ENCODE measurements at regions not wholly inside any gene's neighbourhood (a gene's known extent, or its start where the extent isn't known, plus 50 kb on each side); places are given as distances from the start of the nearest gene placed in this dataset.

DNA sequence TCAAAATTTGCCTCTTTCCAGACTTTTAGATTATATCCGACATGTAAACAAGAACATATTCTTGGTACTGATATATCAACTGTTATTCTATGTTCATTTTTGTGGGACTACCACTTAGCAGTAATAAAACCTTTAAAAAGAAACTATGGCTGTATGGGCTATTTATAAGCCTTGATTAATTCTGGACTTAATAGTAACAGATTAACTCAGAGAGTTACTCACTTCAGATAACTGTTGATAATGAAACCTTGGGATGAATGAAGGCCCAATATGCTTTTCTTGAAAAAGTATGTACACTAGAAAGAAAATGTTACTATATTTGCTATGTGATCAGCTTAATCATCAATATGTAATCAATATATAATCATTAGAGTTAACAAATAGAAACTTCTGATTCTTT, 595.9 kb upstream of the BOD1L1 start:
- Histone ChIP-seq H3K14ac (ENCODE audit: low read length) (no peak overlapping the region), H3K79me1 (ENCODE audit: low read length) (no peaks in the 10 kb centered on the region), H3K4me2 (ENCODE audit: low read length) (no peak overlapping the region), H4K8ac (ENCODE audit: low read depth, low read length) (no peak overlapping the region), H3K36me3 (ENCODE audit: control insufficient read depth in 1 of 2, insufficient read depth in 2 of 2, low read length in 2 of 2) (no peaks in the 10 kb centered on the region), H3K79me2 (ENCODE audit: control insufficient read depth, insufficient read depth, low read length, poor library complexity) (no peaks in the 10 kb centered on the region), H3K23ac (ENCODE audit: low read length) (no peak overlapping the region), H3K27me3 (ENCODE audit: insufficient read depth, low read length) (no peaks in the 10 kb centered on the region), H3K4me1 (ENCODE audit: control insufficient read depth in 1 of 2, insufficient read depth in 2 of 2, low read length in 2 of 2) (no peaks in the 10 kb centered on the region), H3K9ac (ENCODE audit: low read length) (no peak overlapping the region), H2AFZ (ENCODE audit: insufficient read depth, low read length, poor library complexity) (no peak overlapping the region), H3K27ac (ENCODE audit: low read depth, low read length) (no peak overlapping the region), H3K4ac (ENCODE audit: low read depth, low read length) (no peak overlapping the region), H2BK12ac (ENCODE audit: low read length) (no peak overlapping the region), H2BK120ac (ENCODE audit: insufficient read depth, low read length, poor library complexity) (no peak overlapping the region), H3K9me3 (ENCODE audit: insufficient read depth, low read depth, low read length) (no peaks in the 10 kb centered on the region), H2BK5ac (ENCODE audit: low read depth, low read length, poor library complexity) (no peak overlapping the region), H3K4me3 (ENCODE audit: low read depth, low read length) (no peak overlapping the region), H4K91ac (ENCODE audit: low read depth, low read length) (no peak overlapping the region), H3K18ac (ENCODE audit: low read length) (no peak overlapping the region), H2AK5ac (ENCODE audit: low read length) (no peak overlapping the region), H4K12ac (ENCODE audit: low read depth, low read length) (no peak overlapping the region)
- DNase-seq = no peak
- no CpG with 5 or more reads among the region's 1 CpG for WGBS (ENCODE audit: extremely low coverage, insufficient coverage, insufficient read length)

DNA sequence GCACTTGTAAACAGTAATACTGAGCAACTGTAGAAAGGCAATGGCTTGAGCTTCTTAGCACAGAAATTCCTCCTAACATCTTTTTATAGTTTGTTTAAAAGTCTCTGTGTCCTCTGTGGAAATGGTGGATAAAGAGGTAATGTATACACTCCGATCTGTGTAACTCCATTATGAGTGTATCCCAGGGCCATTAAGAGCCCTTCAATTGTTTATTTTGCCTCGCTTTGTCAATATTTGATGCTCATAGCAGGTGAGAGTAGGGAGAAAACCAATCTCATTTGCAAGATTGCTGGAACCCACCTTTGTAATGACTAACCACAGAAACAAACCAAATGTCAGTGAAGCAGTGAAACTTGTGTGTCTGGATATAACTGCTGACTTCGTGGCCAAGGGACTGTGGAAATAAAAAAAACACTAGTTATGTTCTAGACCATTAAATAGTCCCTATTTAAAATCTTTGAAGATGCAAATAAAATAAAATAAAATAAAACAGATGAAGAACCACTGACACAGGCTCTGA, 598.2 kb upstream of the BOD1L1 start:
- H3K23ac ChIP-seq (ENCODE audit: low read length) = no peak overlapping the region
- H3K79me1 ChIP-seq (ENCODE audit: low read length) = no peaks in the 10 kb centered on the region
- H4K12ac ChIP-seq (ENCODE audit: low read depth, low read length) = no peak overlapping the region
- no peak overlapping the region for H3K9ac ChIP-seq (ENCODE audit: low read length)
- no peaks in the 10 kb centered on the region for H3K9me3 ChIP-seq (ENCODE audit: insufficient read depth, low read depth, low read length)
- H3K4ac ChIP-seq (ENCODE audit: low read depth, low read length) = no peak overlapping the region
- no CpG with 5 or more reads among the region's 3 CpGs for WGBS (ENCODE audit: extremely low coverage, insufficient coverage, insufficient read length)
- H3K4me1 ChIP-seq (ENCODE audit: control insufficient read depth in 1 of 2, insufficient read depth in 2 of 2, low read length in 2 of 2) = no peaks in the 10 kb centered on the region
- no peak overlapping the region for H2AK5ac ChIP-seq (ENCODE audit: low read length)
- H4K8ac ChIP-seq (ENCODE audit: low read depth, low read length) = no peak overlapping the region
- DNase-seq = no peak
- H3K36me3 ChIP-seq (ENCODE audit: control insufficient read depth in 1 of 2, insufficient read depth in 2 of 2, low read length in 2 of 2) = no peaks in the 10 kb centered on the region
- no peak overlapping the region for H2BK120ac ChIP-seq (ENCODE audit: insufficient read depth, low read length, poor library complexity)
- H2AFZ ChIP-seq (ENCODE audit: insufficient read depth, low read length, poor library complexity) = no peak overlapping the region
- H3K27me3 ChIP-seq (ENCODE audit: insufficient read depth, low read length) = no peaks in the 10 kb centered on the region
- H2BK5ac ChIP-seq (ENCODE audit: low read depth, low read length, poor library complexity) = no peak overlapping the region
- H3K79me2 ChIP-seq (ENCODE audit: control insufficient read depth, insufficient read depth, low read length, poor library complexity) = no peaks in the 10 kb centered on the region
- H3K18ac ChIP-seq (ENCODE audit: low read length) = no peak overlapping the region
- H3K4me3 ChIP-seq (ENCODE audit: low read depth, low read length) = no peak overlapping the region
- no peak overlapping the region for H3K27ac ChIP-seq (ENCODE audit: low read depth, low read length)
- H3K14ac ChIP-seq (ENCODE audit: low read length) = no peak overlapping the region
- no peak overlapping the region for H4K91ac ChIP-seq (ENCODE audit: low read depth, low read length)
- no peak overlapping the region for H3K4me2 ChIP-seq (ENCODE audit: low read length)
- no peak overlapping the region for H2BK12ac ChIP-seq (ENCODE audit: low read length)

DNA sequence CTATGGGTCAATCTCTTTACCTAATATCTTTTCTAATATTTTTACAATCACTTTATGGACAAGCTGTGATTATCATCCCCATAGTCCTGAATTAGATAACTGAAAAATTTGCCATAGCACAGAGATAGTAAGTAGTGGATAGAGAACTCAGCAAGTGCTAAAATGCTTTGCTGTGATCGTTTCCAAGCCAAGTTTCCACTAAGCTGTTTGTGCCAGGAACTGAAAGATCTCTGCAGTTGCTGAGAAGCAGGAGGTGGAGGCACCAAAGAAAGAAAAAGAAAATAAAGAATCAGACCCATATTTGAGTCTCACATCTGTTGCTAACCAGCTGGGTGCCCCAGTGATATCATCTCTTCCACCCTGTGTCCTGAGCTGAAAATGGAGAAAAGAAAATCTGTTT, 605.6 kb upstream of the BOD1L1 start:
- Histone ChIP-seq H3K79me2 (ENCODE audit: control insufficient read depth, insufficient read depth, low read length, poor library complexity) (no peaks in the 10 kb centered on the region), H3K9me3 (ENCODE audit: insufficient read depth, low read depth, low read length) (no peaks in the 10 kb centered on the region), H3K9ac (ENCODE audit: low read length) (no peak overlapping the region), H4K8ac (ENCODE audit: low read depth, low read length) (no peak overlapping the region), H3K79me1 (ENCODE audit: low read length) (no peaks in the 10 kb centered on the region), H3K4me3 (ENCODE audit: low read depth, low read length) (no peak overlapping the region), H2BK120ac (ENCODE audit: insufficient read depth, low read length, poor library complexity) (no peak overlapping the region), H2AK5ac (ENCODE audit: low read length) (no peak overlapping the region), H3K27me3 (ENCODE audit: insufficient read depth, low read length) (no peaks in the 10 kb centered on the region), H3K4ac (ENCODE audit: low read depth, low read length) (no peak overlapping the region), H3K36me3 (ENCODE audit: control insufficient read depth in 1 of 2, insufficient read depth in 2 of 2, low read length in 2 of 2) (no peaks in the 10 kb centered on the region), H3K23ac (ENCODE audit: low read length) (no peak overlapping the region), H2AFZ (ENCODE audit: insufficient read depth, low read length, poor library complexity) (no peak overlapping the region), H3K4me2 (ENCODE audit: low read length) (no peak overlapping the region), H3K18ac (ENCODE audit: low read length) (no peak overlapping the region), H4K12ac (ENCODE audit: low read depth, low read length) (no peak overlapping the region), H3K14ac (ENCODE audit: low read length) (no peak overlapping the region), H4K91ac (ENCODE audit: low read depth, low read length) (no peak overlapping the region), H3K27ac (ENCODE audit: low read depth, low read length) (no peak overlapping the region), H2BK12ac (ENCODE audit: low read length) (no peak overlapping the region), H2BK5ac (ENCODE audit: low read depth, low read length, poor library complexity) (no peak overlapping the region), H3K4me1 (ENCODE audit: control insufficient read depth in 1 of 2, insufficient read depth in 2 of 2, low read length in 2 of 2) (no peaks in the 10 kb centered on the region)
- WGBS (ENCODE audit: extremely low coverage, insufficient coverage, insufficient read length) = no CpG with 5 or more reads among the region's 1 CpG
- DNase-seq = no peak

DNA sequence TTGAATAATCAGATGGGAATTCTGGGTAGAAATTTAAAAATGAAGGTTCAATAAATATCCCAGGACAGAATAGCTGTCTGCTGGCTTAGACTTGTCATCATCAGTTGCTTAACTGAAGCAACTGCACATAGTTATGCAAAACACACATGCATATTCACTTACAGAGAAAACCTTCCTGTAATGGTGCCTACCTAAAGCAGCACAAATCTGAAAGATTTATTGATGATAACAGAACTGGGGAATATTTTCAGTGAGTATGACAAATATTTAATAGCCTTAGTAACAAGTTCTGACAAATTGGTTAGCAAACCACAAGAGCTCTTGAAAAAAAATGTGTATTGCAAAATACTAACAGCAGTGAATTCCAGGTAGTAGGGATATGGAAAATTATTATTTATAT, 606.8 kb upstream of the BOD1L1 start:
- Histone ChIP-seq H2BK5ac (ENCODE audit: low read depth, low read length, poor library complexity) (no peak overlapping the region), H2AFZ (ENCODE audit: insufficient read depth, low read length, poor library complexity) (no peak overlapping the region), H2AK5ac (ENCODE audit: low read length) (no peak overlapping the region), H3K4me1 (ENCODE audit: control insufficient read depth in 1 of 2, insufficient read depth in 2 of 2, low read length in 2 of 2) (no peaks in the 10 kb centered on the region), H3K27ac (ENCODE audit: low read depth, low read length) (no peak overlapping the region), H3K79me2 (ENCODE audit: control insufficient read depth, insufficient read depth, low read length, poor library complexity) (no peaks in the 10 kb centered on the region), H3K4ac (ENCODE audit: low read depth, low read length) (no peak overlapping the region), H3K4me2 (ENCODE audit: low read length) (no peak overlapping the region), H3K4me3 (ENCODE audit: low read depth, low read length) (no peak overlapping the region), H3K36me3 (ENCODE audit: control insufficient read depth in 1 of 2, insufficient read depth in 2 of 2, low read length in 2 of 2) (no peaks in the 10 kb centered on the region), H3K23ac (ENCODE audit: low read length) (no peak overlapping the region), H2BK12ac (ENCODE audit: low read length) (no peak overlapping the region), H3K9ac (ENCODE audit: low read length) (no peak overlapping the region), H4K12ac (ENCODE audit: low read depth, low read length) (no peak overlapping the region), H3K9me3 (ENCODE audit: insufficient read depth, low read depth, low read length) (no peaks in the 10 kb centered on the region), H3K18ac (ENCODE audit: low read length) (no peak overlapping the region), H4K91ac (ENCODE audit: low read depth, low read length) (no peak overlapping the region), H3K27me3 (ENCODE audit: insufficient read depth, low read length) (no peaks in the 10 kb centered on the region), H3K14ac (ENCODE audit: low read length) (no peak overlapping the region), H3K79me1 (ENCODE audit: low read length) (no peaks in the 10 kb centered on the region), H4K8ac (ENCODE audit: low read depth, low read length) (no peak overlapping the region), H2BK120ac (ENCODE audit: insufficient read depth, low read length, poor library complexity) (no peak overlapping the region)
- DNase-seq = no peak

All from trophoblast cell (in vitro differentiated cells and primary cell).